DND-41 (cell line): ENCODE measurements at regions not wholly inside any gene's neighbourhood (a gene's known extent, or its start where the extent isn't known, plus 50 kb on each side); places are given as distances from the start of the nearest gene placed in this dataset.

Experiments
- ATAC-seq: fragments of 200-7000 bp; cut with Tn5 transposase; 3 replicates; pipeline ENCODE4 v1.9.1; 2021; ENCODE audit warnings: low read depth; ENCODE audit not compliant: insufficient read depth
- DNase-seq: peaks from one replicate; pipeline ENCODE4 v3.0.0-alpha.2; 2020
- H2AFZ ChIP-seq: 2 replicates; pipeline ENCODE4 v1.6.0; 2012; ENCODE audit warnings: low read depth, low read length
- H3K27ac ChIP-seq: 2 replicates; pipeline ENCODE4 v1.5.1; 2012; ENCODE audit warnings: low read length, inconsistent platforms
- H3K27me3 ChIP-seq: fragments of 200-600 bp; sonication (generic); 2 replicates; pipeline ENCODE4 v1.6.0; 2012; ENCODE audit warnings: low read length, mild to moderate bottlenecking, inconsistent platforms; ENCODE audit not compliant: insufficient read depth, poor library complexity
- H3K36me3 ChIP-seq: 2 replicates; pipeline ENCODE4 v1.5.1; 2012; ENCODE audit warnings: low read length, inconsistent platforms; ENCODE audit not compliant: insufficient read depth
- H3K4me1 ChIP-seq: 2 replicates; pipeline ENCODE4 v1.5.1; 2012; ENCODE audit warnings: mild to moderate bottlenecking, low read length; ENCODE audit not compliant: insufficient read depth
- H3K4me2 ChIP-seq: 2 replicates; pipeline ENCODE4 v1.6.0; 2012; ENCODE audit warnings: mild to moderate bottlenecking, moderate library complexity, low read length, inconsistent platforms; ENCODE audit not compliant: insufficient read depth
- H3K4me3 ChIP-seq, 2 experiments: fragments of 200-600 bp in 1 of 2; shearing (Covaris generic) in 1 of 2; 2 replicates each; pipeline ENCODE4 v1.5.1; 2012 to 2016; ENCODE audit warnings: inconsistent platforms in 2 of 2, low read length in 2 of 2, mild to moderate bottlenecking in 2 of 2, low read depth in 1 of 2, moderate library complexity in 1 of 2
- H3K79me2 ChIP-seq: 2 replicates; pipeline ENCODE4 v1.6.0; 2012; ENCODE audit warnings: low read length, inconsistent platforms; ENCODE audit not compliant: insufficient read depth
- H3K9ac ChIP-seq: 2 replicates; pipeline ENCODE4 v1.6.0; 2012; ENCODE audit warnings: low read depth, mild to moderate bottlenecking, inconsistent platforms, low read length, moderate library complexity
- H3K9me3 ChIP-seq: 2 replicates; pipeline ENCODE4 v1.5.1; 2012; ENCODE audit warnings: low read length, moderate library complexity, mild to moderate bottlenecking, inconsistent platforms; ENCODE audit not compliant: insufficient read depth, severe bottlenecking
- H4K20me1 ChIP-seq: 2 replicates; pipeline ENCODE4 v1.6.0; 2012; ENCODE audit warnings: low read length; ENCODE audit not compliant: insufficient read depth
- CTCF ChIP-seq: IDR thresholded peaks from 2 replicates; pipeline ENCODE4 v1.5.1; 2012; ENCODE audit warnings: borderline replicate concordance, low read length, moderate library complexity, mild to moderate bottlenecking; ENCODE audit not compliant: poor library complexity, severe bottlenecking; ENCODE audit errors: extremely low read depth
- EZH2 ChIP-seq: IDR thresholded peaks from 3 replicates; pipeline ENCODE4 v1.6.1; 2012; ENCODE audit warnings: borderline replicate concordance, low read depth, mild to moderate bottlenecking, moderate library complexity, low read length, inconsistent platforms; ENCODE audit not compliant: severe bottlenecking

GRCh38 chr12:107560165-107560898 lies 125.3 kb upstream of the PWP1 start:
- no peaks in the 10 kb centered on the region for H4K20me1 ChIP-seq
- DNase-seq = no peak
- H3K4me3 ChIP-seq = no peak overlapping the region
- no peaks in the 10 kb centered on the region for H3K79me2 ChIP-seq
- ATAC-seq = no peak
- H3K4me1 ChIP-seq = no peaks in the 10 kb centered on the region
- TF ChIP-seq CTCF = no peak
- no peak for TF ChIP-seq EZH2
- H3K9ac ChIP-seq = no peak overlapping the region
- no peak overlapping the region for H3K27ac ChIP-seq
- H3K36me3 ChIP-seq = no peaks in the 10 kb centered on the region
- H3K9me3 ChIP-seq = no peaks in the 10 kb centered on the region
- peaks cover 13% of the 10 kb centered on the region for H3K27me3 ChIP-seq
- no peak overlapping the region for H2AFZ ChIP-seq
- H3K4me2 ChIP-seq = no peak overlapping the region

- no peaks in the 10 kb centered on the region for H4K20me1 ChIP-seq
- no peaks in the 10 kb centered on the region for H3K9me3 ChIP-seq
- H3K4me2 ChIP-seq = no peak overlapping the region
- peaks cover 13% of the 10 kb centered on the region for H3K27me3 ChIP-seq
- no peaks in the 10 kb centered on the region for H3K36me3 ChIP-seq
- no peak for ATAC-seq
- TF ChIP-seq CTCF (no peak), EZH2 (no peak)
- no peak overlapping the region for H2AFZ ChIP-seq
- no peak overlapping the region for H3K4me3 ChIP-seq
- H3K79me2 ChIP-seq = no peaks in the 10 kb centered on the region
- no peak overlapping the region for H3K9ac ChIP-seq
- DNase-seq = no peak
- no peaks in the 10 kb centered on the region for H3K4me1 ChIP-seq
- H3K27ac ChIP-seq = no peak overlapping the region
These were observed 124.7 kb upstream of the PWP1 start for GRCh38 chr12:107560899-107561285.

- DNase-seq (no peak), ATAC-seq (no peak)
- Histone ChIP-seq H3K36me3 (no peaks in the 10 kb centered on the region), H3K4me2 (no peak overlapping the region), H3K9ac (no peak overlapping the region), H4K20me1 (no peaks in the 10 kb centered on the region), H3K27ac (no peak overlapping the region), H2AFZ (no peak overlapping the region), H3K9me3 (no peaks in the 10 kb centered on the region), H3K27me3 (peaks cover 16% of the 10 kb centered on the region), H3K4me3 (no peak overlapping the region), H3K4me1 (no peaks in the 10 kb centered on the region), H3K79me2 (no peaks in the 10 kb centered on the region)
- TF ChIP-seq EZH2 (no peak), CTCF (peak; percentile 30)
These were observed 120.7 kb upstream of the PWP1 start for GRCh38 chr12:107564946-107565345.
